ENCODE measurements at regions not wholly inside any gene's neighbourhood (a gene's known extent, or its start where the extent isn't known, plus 50 kb on each side); places are given as distances from the start of the nearest gene placed in this dataset.
"Not testable (repeated sequence)": the region's sequence is repeated elsewhere in the genome, so short reads cannot be mapped to it uniquely, and the experiment has no call there.

- H2BK15ac ChIP-seq (ENCODE audit: low read depth, low read length); H4K91ac ChIP-seq (ENCODE audit: insufficient read length, low read depth, low read length); H4K5ac ChIP-seq (ENCODE audit: insufficient read length, low read depth, low read length); H2BK5ac ChIP-seq (ENCODE audit: insufficient read length, low read length); H2AFZ ChIP-seq (ENCODE audit: low read length); H4K8ac ChIP-seq (replicated peaks; ENCODE audit: insufficient read length, low read depth, low read length); H3K56ac ChIP-seq (ENCODE audit: insufficient read length, low read depth, low read length); H3K9me3 Mint-ChIP-seq; H3K9me3 ChIP-seq (ENCODE audit: control insufficient read depth, low read depth, low read length); H3K4me2 ChIP-seq (ENCODE audit: insufficient read depth, insufficient read length, low read length); H3K27me3 ChIP-seq (ENCODE audit: insufficient read depth, low read length); H2AK5ac ChIP-seq (ENCODE audit: insufficient read length, low read length); H2BK20ac ChIP-seq (ENCODE audit: low read depth, low read length, poor library complexity, severe bottlenecking); H3K4ac ChIP-seq (ENCODE audit: low read depth, low read length); H3K27me3 Mint-ChIP-seq (ENCODE audit: low read depth); H3K36me3 Mint-ChIP-seq (ENCODE audit: insufficient read depth in 1 of 3, low read depth in 3 of 3); H3K23me2 ChIP-seq (ENCODE audit: insufficient read length, low read depth, low read length, poor library complexity, severe bottlenecking); H3K79me1 ChIP-seq (ENCODE audit: insufficient read depth, low read depth, low read length, poor library complexity, severe bottlenecking); DNase-seq; H4K20me1 ChIP-seq (ENCODE audit: control insufficient read depth, insufficient read depth, insufficient read length); H2BK120ac ChIP-seq (ENCODE audit: low read depth, low read length, poor library complexity, severe bottlenecking); H3K4me1 ChIP-seq (ENCODE audit: insufficient read depth, low read length); H3K79me2 ChIP-seq (ENCODE audit: insufficient read depth, low read length); H3K27ac ChIP-seq (ENCODE audit: insufficient read length, low read depth, low read length); H3K27ac Mint-ChIP-seq; H3T11ph ChIP-seq (ENCODE audit: low read length); H3K4me1 Mint-ChIP-seq; H2BK12ac ChIP-seq (ENCODE audit: insufficient read length, low read depth, low read length); H3K18ac ChIP-seq (ENCODE audit: insufficient read length, low read depth, low read length); H3K14ac ChIP-seq (ENCODE audit: insufficient read depth, low read length); H3K23ac ChIP-seq (ENCODE audit: insufficient read length, low read depth, low read length): not testable (repeated sequence)
- WGBS (ENCODE audit: extremely low coverage, insufficient read length, low lambda C conversion rate) = no CpG with 5 or more reads among the region's 14 CpGs
- H3K4me3 Mint-ChIP-seq = peak overlapping the region in 1 of 2 experiments; percentile 21; a peak in 2 of 5 replicates
- H3K9ac ChIP-seq (ENCODE audit: extremely low read depth, insufficient read length, low read length) = peak overlapping the region; percentile 14
These were observed 373.7 kb downstream of the BCL2L11 start for GRCh38 chr2:111494288-111494980.

GRCh38 chr2:111494981-111495315, 374.2 kb downstream of the BCL2L11 start:
- not testable (repeated sequence) for H2AK5ac ChIP-seq (ENCODE audit: insufficient read length, low read length); H2BK20ac ChIP-seq (ENCODE audit: low read depth, low read length, poor library complexity, severe bottlenecking); H4K91ac ChIP-seq (ENCODE audit: insufficient read length, low read depth, low read length); H4K20me1 ChIP-seq (ENCODE audit: control insufficient read depth, insufficient read depth, insufficient read length); H3K4ac ChIP-seq (ENCODE audit: low read depth, low read length); H3K79me1 ChIP-seq (ENCODE audit: insufficient read depth, low read depth, low read length, poor library complexity, severe bottlenecking); H3K36me3 Mint-ChIP-seq (ENCODE audit: insufficient read depth in 1 of 3, low read depth in 3 of 3); H3K9ac ChIP-seq (ENCODE audit: extremely low read depth, insufficient read length, low read length); H3K27ac ChIP-seq (ENCODE audit: insufficient read length, low read depth, low read length); H3K18ac ChIP-seq (ENCODE audit: insufficient read length, low read depth, low read length); H3K4me1 ChIP-seq (ENCODE audit: insufficient read depth, low read length); H2BK120ac ChIP-seq (ENCODE audit: low read depth, low read length, poor library complexity, severe bottlenecking); H3K27me3 ChIP-seq (ENCODE audit: insufficient read depth, low read length); H3K14ac ChIP-seq (ENCODE audit: insufficient read depth, low read length); H3K9me3 ChIP-seq (ENCODE audit: control insufficient read depth, low read depth, low read length); H3K23me2 ChIP-seq (ENCODE audit: insufficient read length, low read depth, low read length, poor library complexity, severe bottlenecking); H4K5ac ChIP-seq (ENCODE audit: insufficient read length, low read depth, low read length); H2AFZ ChIP-seq (ENCODE audit: low read length); H3K4me1 Mint-ChIP-seq; DNase-seq; H3K9me3 Mint-ChIP-seq; H3K27me3 Mint-ChIP-seq (ENCODE audit: low read depth); H2BK15ac ChIP-seq (ENCODE audit: low read depth, low read length); H3K79me2 ChIP-seq (ENCODE audit: insufficient read depth, low read length); H3T11ph ChIP-seq (ENCODE audit: low read length); H2BK5ac ChIP-seq (ENCODE audit: insufficient read length, low read length); H2BK12ac ChIP-seq (ENCODE audit: insufficient read length, low read depth, low read length); H3K23ac ChIP-seq (ENCODE audit: insufficient read length, low read depth, low read length); H3K27ac Mint-ChIP-seq; H3K56ac ChIP-seq (ENCODE audit: insufficient read length, low read depth, low read length); H4K8ac ChIP-seq (replicated peaks; ENCODE audit: insufficient read length, low read depth, low read length); H3K4me2 ChIP-seq (ENCODE audit: insufficient read depth, insufficient read length, low read length)
- H3K4me3 Mint-ChIP-seq = peak overlapping the region in 1 of 2 experiments; percentile 21; a peak in 2 of 5 replicates
- WGBS (ENCODE audit: extremely low coverage, insufficient read length, low lambda C conversion rate) = no CpG with 5 or more reads among the region's 7 CpGs

Data from H9 (cell line).